HG03175 (cell line): ENCODE measurements at regions not wholly inside any gene's neighbourhood (a gene's known extent, or its start where the extent isn't known, plus 50 kb on each side); places are given as distances from the start of the nearest gene placed in this dataset.
"Not testable (repeated sequence)": the region's sequence is repeated elsewhere in the genome, so short reads cannot be mapped to it uniquely, and the experiment has no call there.

Experiments used
- ATAC-seq: cut with Tn5 transposase; IDR thresholded peaks from one replicate; pipeline ENCODE4 v1.9.1; 2021; ENCODE audit warnings: mild to moderate bottlenecking, moderate library complexity; ENCODE audit not compliant: unreplicated experiment

DNA sequence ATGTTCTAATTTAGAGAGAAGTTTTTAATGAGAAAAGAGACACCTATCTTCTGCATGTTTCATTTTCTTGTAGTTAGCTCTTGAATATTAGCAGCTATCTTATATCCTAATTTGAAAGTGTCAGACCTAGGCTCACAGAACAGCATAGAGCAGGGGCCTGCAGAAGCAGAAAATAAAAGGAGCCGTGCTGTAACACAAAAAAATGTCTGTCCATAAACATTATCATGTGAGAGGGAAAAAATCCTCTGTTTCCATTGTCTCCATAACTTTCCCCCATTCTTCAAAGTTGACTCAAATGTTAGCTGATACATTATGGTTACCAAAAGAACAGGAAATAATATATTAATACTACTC, 329.2 kb upstream of the EPHA5 start:
- ATAC-seq = no peak

DNA sequence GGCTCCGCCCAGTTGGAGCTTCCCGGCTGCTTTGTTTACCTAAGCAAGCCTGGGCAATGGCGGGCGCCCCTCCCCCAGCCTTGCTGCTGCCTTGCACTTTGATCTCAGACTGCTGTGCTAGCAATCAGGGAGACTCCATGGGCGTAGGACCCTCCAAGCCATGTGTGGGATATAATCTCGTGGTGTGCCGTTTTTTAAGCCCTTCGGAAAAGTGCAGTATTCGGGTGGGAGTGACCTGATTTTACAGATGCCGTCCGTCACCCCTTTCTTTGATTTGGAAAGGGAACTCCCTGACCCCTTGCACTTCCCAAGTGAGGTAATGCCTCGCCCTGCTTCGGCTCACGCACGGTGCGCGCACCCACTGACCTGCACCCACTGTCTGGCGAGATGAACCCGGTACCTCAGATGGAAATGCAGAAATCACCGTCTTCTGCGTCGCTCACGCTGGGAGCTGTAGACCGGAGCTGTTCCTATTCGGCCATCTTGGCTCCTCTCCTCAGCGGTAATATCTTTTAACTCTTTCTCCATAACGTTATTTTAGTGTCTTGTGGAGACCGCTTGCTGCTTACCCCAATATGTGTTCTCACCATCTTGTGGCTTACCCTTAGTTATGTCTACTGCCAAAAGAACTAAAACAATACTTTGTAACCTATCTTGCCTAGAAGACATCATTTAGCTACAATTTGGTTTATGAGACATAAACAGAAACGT, 328.7 kb upstream of the EPHA5 start:
- ATAC-seq = not testable (repeated sequence)

DNA sequence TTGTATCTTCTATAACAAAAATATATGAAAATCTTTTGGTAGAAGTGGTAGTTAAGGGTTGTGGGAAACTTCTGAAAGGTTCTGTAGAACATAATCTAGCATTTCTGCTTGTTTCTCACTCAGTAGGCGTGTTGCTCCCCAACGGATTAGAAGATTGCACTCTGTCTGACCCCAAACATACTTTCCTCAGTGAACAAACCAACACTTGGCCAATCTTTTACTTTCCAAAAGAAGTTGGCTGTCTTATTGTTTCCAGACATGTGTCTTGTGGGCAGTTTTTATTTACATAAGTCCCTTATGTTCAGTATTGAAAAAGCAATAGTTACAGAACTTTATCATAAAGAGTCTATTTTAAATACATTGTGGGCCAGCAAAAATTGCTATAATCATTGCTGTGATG, 312.8 kb upstream of the EPHA5 start:
- no peak for ATAC-seq

DNA sequence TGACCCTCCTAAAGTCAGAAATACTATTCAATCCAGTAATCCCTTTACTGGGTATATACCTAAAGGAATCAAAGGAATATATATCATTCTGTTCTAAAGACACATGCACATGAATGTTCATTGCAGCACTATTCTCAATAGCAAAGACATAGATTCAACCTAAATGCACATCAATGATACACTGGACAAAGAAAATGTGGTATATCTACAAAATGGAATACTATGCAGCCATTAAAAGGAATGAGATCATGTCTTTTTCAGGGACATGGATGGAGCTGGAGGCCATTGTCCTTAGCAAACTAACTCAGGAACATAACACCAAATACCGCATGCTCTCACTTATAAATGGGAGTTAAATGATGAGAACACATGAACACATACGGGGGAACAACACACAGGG, 306.0 kb upstream of the EPHA5 start:
- no peak for ATAC-seq

DNA sequence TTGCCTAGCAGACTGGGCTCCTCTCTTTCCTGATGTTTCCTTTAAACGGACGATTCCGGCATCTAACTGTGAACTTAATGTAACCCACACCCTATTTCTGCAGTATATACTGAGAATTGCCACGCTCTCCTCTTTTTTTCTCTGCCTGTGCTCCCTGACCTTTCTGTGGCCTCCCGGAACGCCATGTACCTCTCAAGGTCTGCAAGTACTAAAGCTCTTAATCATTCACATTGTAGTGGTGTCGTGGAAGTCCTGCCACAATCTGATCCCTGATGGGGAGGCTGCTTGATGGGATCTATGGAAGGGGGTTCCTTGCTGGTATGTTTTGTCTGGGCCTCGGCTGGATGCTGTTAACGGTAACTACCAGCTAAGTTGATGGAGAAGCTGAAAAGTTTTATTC, 302.9 kb upstream of the EPHA5 start:
- ATAC-seq = no peak

DNA sequence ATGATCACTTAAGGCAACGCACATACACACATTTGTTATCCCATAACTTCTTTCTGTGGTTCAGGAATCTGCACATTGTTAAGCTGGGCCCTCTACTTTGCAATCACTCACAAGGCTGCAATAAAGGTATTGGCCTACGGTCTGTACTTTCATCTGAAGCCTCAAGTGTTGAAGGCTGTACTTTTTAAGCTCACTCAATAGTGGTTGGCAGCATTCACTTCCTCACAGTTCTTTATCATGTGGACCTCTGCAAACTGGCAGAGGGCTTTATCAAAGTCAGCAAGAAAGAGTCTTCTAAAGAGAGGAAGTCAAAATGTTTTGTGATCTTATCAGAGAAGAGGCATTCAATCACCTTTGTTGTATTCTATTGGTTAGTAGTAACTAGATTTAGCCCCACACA, 301.4 kb upstream of the EPHA5 start:
- ATAC-seq = no peak

DNA sequence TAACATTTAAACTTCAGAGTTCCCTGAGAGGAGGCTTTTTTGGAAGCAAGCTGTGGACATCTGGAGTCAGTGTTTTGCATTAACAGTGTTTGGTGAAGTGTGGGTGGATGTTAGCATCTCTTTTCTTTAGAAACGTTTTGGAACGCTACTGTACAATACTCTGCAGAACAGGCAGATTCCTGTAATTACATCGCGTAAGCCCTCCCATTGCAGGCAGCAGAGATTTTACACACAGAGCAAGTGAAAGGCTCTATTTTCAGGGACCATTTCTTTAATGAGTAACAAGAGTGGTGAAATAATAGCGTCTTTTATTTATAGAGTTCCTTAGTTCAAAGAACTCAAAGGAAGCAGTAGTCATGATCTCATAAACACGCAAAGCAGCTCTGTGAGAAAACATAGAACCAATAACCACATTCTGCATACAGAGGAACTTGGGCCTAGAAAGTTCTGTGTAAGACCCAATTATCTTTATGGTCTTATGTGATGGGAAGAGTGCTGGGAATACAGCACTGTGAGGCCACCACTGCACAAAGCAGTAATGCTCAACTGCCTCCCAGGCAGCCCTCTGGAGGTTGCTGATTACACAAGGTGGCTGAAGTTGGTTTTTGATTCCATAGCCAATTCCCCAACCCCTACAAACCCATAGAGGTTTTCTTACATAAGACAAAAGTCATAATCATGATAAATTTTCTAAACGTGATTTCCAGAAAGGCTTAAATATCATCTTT, 298.7 kb upstream of the EPHA5 start:
- no peak for ATAC-seq

DNA sequence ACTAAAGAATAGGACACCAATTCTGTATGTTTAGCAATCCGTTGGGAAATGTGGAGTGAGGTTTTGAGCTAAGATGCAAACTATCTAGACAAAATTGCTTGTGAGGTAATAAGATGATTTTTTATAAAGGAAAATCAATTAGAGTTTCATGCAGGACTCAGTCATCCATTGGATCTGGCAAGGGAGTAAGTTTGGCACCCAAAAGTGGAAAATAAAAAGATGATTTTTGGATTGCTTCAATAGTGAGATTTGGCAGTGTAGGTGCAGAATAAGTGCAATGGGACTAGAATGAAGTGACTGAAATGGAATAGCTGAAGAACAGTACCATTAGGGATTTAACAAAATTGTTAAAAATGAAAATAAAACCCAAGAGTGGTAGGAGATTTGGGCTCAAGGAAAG, 290.5 kb upstream of the EPHA5 start:
- no peak for ATAC-seq

DNA sequence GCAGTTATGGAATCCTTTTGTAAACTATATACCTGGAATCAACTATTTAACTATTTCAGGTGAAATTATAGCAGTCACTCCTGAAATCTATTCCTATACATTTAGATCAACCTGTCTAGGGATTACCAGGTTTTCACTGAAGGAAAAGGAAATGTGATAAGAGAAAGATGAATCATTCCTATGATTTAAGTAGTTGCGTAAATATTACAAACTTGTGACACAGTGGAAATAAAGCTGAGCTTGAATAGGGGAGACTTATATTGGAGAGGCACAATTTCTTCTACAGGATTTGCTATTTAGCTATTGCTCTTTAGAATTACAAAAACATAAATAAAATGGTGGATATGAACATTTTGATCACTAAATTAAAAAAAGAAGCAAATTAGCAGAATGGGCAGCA, 284.1 kb upstream of the EPHA5 start:
- ATAC-seq = no peak

DNA sequence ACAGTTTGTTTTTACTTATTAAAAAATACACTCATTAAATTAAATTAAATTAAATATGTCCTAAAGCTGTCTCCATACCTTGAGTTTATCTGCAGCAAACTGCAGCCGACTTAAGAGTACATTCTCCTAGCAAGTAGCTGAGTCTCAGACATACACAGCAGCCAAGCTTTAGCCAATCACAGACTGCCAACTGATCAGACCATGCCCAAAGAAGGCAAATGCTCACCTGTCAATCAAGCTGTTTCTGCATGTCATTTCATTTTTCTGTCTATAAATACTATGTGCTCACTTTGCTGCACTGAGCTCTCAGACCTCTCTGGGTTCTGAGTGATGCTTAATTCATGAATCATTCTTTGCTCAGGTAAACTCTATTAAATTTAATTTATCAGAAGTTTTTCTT, 280.9 kb upstream of the EPHA5 start:
- ATAC-seq = no peak

DNA sequence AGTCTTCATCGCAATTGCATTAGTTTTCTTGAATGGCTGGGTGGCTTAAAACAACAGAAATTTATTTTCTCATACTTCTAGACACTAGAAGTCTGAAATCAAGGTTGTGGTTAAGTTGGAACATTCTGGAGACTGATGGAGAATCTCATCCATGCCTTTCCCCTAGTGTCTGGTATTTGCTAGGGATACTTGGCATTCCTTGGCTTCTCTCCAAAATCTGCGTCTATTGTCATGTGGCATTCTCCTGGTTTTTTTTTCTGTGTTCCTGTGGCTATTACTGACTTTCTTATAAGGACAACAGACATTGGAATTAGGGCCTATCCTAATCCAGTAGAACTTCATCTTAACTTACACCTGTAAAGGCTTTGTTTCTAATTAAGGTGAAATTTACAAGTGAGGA, 272.8 kb upstream of the EPHA5 start:
- ATAC-seq = no peak

DNA sequence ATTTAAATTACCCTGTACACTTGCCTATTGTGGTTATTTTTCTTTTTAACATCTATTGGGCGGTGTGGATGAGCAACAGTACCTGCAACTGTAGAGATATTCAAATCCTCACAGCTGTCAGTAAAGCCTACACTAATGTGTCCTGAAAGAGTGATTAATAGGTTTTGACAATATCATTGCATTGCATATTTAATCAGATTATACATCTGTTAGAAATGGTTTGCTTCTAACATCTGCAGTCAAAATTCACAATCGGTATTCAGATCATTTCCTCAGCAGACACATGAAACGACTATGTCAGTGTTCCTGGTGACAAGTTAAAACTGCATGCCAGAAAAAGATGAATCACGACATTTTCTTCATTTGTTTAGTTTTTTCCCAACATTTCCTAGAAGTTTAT, 254.6 kb upstream of the EPHA5 start:
- ATAC-seq = no peak

DNA sequence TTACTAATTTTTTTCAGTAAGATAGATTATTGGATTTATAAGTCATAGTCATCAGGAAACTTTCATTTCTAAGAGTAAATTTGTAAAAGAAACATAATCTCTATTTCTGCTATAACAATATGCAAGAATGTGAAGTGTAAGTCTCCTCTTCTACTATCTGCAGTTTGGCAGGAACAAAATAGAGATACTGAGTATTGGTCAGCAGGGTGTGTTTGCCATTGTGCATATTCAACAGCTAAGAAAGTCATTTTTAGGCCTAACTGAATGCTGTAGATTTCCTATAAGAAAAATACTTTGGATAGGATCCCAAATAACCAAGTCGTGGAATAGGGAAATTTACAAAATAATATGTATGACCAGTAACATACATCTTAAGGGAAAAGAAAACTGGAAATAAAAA, 253.3 kb upstream of the EPHA5 start:
- ATAC-seq = no peak

DNA sequence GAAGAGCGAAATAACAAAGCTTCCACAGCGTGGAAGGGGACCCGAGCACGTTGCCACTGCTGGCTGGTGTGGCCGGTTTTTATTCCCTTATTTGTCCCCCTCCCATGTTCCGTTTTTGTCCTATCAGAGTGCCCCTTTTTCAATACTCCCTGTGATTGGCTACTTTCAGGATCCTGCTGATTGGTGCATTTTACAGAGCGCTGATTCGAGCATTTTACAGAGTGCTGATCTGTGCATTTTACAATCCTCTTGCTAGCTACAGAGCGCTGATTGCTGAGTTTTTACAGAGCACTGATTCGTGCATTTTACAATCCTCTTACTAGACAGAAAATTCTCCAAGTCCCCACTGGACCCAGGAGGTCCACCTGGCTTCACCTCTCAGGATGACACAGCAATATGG, 250.9 kb upstream of the EPHA5 start:
- no peak for ATAC-seq

DNA sequence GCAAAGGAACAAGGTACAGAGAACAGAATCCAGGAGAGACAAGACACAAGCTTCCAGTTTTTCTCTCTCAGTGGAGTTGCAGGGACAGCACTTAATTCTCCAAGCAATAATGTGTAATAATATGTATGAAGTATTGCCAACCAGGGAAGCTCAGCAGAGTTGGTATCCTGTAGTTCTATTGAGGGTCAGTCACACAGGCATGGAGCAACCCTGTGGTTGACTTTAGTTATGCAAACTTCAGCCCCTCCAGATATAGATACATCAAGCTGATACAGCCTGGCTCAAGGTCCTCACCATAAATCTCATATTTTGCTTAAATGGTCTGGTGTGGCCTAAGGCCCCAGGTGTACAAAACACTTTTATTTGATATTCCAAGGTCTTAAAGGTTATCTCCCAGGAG, 248.6 kb upstream of the EPHA5 start:
- ATAC-seq = no peak

DNA sequence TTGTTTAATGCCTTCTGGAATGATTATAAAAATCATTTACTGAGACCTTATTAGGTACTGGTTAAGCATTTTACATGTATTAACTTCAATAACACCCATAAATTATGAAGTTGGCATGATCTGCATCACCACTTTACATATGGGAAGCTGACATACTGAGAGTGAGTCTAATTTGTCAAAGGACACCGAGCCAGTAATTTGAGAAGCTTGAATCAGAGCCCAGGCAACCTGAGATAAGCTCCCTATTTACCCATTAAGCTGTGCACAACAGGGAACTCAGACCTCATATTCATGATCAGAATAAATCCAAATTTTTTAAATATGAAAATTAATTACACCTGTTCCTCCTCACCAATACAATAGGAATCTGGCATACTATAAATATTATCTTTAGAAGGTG, 247.9 kb upstream of the EPHA5 start:
- no peak for ATAC-seq

DNA sequence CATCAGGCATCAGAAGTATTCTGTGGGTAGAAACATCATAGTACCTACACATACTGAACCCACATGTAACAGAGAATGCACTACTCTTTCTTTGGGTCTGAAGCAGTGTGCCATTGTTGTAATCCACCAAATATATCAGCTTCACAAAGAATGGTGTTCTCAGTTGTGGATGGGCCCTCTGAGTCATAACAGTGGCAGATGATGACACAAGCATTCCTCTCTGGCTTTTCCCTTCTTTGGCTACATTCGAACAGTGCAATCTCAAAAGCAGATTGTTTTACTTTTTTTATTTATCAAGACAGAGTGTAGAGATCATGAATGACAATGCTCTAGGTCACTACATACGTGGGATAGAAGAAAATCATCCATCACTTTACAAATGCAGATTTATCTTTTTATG, 247.2 kb upstream of the EPHA5 start:
- ATAC-seq = no peak

DNA sequence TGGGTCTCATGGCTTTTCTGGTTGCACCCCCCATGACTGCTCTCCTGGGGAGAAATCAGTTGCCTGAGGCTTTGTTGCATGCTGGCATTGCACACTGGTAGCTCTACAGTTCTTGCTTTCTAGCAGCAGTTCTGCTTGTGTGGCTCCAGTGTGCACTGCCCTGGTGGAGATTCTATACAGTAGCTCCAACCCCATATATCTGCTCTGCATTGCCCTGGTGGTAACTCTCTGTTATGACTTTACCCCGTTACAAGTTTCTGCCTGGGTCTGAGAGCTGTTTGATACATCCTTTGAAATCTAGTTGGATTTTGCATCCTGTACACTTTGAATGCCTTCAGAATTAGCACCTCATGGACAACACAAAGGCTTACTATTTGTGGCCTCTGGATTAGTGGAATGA, 241.4 kb upstream of the EPHA5 start:
- ATAC-seq = no peak

DNA sequence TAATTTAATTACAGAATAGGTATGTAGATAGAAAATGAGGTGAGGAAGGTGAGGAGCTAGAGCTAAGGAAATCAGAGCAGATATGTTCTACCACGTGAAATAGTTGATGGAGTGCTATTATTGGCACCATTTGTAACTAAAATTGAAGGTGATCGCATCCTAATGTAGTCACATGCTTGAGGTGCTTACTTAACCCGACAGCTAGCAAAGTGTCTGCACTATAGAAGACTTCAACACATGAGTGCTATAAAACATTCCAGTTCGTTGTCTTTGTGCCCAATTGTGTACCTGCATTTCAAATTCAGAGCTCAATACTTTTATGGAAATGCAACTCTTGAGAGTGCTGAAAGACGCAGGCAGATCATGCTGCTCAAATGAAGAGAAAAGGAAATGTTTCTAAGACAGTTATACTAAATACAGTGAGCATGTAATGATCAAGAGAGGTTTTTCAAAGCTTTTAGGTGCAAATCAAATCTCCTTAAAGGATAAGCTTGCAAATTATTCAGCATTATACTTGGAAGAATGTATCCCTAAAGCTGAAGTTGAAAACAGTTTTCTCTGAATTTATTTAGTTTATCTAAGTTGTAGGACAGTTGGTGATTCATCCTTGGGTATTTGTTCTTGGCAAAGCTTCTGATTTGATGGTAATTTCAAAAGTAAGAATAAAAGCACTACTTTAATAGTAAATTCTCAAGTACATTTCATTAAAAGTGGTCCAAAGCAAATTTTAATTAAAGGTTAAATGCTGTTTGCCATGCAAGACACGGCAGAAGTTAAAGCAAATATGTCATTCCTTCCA, 223.9 kb upstream of the EPHA5 start:
- no peak for ATAC-seq

DNA sequence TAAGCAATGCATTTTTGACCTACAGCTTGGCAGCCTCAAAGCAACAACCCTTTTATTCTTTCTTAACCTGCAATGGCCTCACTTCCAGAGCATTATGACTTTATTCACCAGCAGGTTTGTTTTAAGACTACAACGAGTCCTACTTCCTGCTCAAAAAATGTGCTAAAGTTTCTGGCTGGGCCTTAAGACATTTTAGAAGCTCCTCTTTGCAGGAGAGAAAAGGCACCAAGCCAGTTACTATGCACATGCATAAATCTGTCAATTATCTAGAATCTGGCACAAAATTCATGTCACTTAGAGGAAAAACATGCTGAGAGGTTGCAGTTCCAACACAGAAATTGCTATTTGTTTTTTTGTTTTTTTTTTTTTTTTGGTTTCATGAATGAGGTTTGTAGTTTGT, 223.0 kb upstream of the EPHA5 start:
- no peak for ATAC-seq

DNA sequence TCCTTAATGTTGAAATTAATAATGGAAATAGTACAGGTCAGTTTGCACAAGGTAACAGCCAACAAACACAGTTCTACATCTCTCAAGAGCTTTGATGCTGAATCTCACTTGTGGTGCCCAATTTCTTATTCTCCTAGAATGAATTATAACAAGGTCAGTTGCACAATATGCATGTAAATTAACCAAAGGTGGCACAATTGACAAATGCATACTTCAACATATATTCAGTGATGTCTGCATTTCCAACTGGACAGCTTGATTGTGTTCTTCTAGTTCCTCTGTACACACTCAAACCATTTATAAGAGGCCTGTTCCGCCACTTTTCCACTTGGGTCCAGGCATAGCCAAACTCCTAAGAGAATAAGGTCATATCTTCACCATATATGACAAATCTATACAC, 210.3 kb upstream of the EPHA5 start:
- ATAC-seq = no peak
